ENCODE measurements at regions not wholly inside any gene's neighbourhood (a gene's known extent, or its start where the extent isn't known, plus 50 kb on each side); places are given as distances from the start of the nearest gene placed in this dataset.

DNA sequence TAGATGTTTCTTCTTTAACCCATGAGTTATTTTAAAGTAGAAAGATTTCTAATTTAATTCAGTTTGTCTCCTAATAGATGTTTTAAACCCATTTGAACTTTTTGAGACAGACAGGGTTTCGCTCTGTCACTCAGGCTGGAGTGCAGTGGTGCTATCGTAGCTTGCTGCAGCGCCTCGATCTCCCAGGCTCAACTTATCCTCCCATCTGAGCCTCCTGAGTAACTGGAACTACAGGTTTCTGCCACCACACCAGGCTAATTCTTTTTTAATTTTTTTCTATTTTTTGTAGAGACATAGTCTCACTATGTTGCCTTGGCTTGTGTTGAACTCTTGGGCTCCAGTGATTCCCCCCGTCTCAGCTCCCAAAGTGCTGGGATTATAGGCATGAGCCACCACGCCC lies 53.0 kb upstream of the RAB18 start:
- DNase-seq, result no peak

GRCh38 chr10:27450225-27450624 lies 53.9 kb upstream of the RAB18 start:
- DNase-seq, result no peak

DNA sequence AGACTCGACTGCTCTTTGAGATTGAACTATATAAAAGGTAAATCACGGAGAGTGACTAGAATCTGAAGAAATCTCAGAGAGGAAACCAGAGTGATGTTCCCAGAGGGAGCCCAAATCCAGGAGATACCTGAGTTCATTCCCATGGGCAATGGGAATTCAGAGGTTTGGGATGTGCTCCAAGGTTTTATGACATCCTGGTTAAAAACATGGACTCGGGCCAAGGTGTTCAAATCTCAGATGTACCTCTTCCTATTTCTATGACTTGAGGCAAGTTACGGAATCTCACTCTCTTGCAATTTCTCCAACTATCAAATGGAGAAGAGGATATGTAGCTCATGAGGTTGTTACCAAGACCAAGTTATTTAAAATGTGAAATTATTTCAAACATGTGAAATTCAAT lies 54.5 kb upstream of the RAB18 start:
- DNase-seq, result no peak

GRCh38 chr10:27448921-27449320 lies 55.2 kb upstream of the RAB18 start:
- no peak for DNase-seq

GRCh38 chr10:27447540-27447939 lies 56.6 kb upstream of the RAB18 start:
- DNase-seq, result peak in 1 of 5 experiments; percentile 29

GRCh38 chr10:27446091-27446918 lies 57.8 kb upstream of the RAB18 start:
- DNase-seq, result peak in 2 of 5 experiments; percentile 15 to 16

DNA sequence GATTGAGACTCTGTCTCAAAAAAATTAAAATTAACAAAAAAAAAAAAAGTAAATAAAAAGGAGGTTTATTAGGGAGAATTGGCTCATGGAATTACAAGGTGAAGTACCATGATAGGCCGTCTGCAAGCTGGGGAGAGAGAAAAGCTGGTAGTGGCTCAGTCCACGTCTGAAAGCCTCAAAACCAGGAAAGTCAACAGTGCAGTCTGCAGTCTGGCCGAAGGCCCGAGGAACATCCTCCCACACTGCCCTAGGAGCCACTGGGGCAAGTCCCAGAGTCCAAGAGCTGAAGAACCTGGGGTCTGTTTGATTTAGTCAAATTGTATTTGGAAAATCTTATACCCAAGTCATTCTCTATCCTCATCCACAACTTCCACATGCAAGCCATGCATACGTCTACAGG lies 59.0 kb upstream of the RAB18 start:
- DNase-seq, result no peak

DNA sequence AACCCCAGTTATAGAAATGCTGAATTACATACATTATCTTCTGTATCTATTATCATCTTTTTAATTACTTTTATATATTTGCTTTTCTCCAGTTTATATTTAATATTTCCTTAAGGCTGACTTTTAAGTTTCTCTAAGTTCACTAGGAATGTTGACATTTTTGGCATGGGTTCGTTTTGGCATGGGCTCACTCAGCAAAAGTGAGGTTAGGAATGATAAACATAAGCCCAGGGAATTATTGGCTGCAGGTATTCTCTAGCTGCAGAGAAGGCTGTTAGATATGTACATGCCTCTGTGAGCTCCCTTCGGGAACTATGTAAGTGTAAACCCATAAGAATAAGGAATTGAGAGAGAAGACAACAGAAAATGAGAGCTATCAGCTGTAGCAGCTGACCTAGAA lies 63.6 kb upstream of the RAB18 start:
- no peak for DNase-seq

DNA sequence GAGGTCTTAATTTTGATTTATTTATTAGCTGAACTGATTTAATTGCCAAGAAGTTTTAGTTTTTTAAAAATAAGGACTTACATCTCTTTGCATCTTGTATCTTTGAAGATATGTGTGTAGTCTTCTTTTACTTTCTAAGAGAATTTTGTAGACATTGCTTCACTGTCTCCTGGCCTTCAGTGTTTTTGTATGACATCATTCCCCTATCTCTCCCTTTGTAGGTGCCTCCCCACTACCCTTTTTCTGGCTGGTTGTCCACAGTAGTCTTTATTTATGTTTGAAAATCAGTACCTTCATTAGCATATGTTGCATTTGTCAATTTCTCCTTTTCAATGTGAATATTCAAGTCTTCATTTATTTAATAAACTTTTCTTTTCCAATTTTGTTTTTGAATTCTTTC lies 64.1 kb upstream of the RAB18 start:
- DNase-seq, result no peak

- no peak for DNase-seq
These were observed 65.0 kb upstream of the RAB18 start for GRCh38 chr10:27439101-27439500.

DNA sequence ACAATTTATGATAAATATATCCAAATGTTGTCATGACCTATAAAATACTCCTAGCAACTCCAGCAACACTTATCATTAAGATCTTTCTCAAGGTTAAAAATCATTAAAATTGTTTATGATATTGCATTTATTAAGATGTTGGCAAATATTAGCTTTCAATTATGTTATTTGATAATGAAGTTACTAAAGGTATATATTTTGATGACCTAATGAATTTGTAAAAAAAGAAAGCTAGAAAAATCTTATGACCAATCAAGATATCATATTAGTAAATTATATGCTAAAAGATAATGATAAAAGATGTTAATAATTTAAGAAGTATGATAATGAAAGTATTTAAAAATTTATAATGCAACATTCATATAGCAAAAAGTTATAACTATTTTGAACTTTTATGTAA lies 66.3 kb upstream of the RAB18 start:
- no peak for DNase-seq

GRCh38 chr10:27436710-27437109 lies 67.4 kb upstream of the RAB18 start:
- no peak for DNase-seq

GRCh38 chr10:27433976-27434375 lies 70.1 kb upstream of the RAB18 start:
- no peak for DNase-seq

DNA sequence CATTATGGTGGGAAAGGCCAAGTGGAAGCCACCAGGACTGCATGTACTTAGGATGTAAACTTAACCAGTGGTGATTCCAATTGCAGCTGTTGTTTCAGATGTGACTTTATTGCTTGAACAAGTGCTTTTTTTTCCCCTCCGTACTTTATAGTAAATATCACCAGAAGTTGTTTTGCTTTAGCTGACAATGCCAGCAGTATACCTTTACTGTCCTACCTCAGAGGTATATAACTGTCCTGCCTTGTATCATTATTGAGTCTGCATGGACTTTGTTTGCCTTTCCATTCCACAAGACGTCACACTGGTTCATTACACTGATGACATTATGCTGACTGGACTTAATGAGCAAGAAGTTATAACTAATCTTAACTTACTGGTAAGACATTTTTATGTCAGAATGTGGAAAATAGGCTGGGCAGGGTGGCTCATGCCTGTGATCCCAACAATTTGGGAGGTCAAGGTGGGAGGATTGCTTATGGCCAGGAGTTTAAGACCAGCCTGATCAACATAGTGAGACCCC lies 77.1 kb upstream of the RAB18 start:
- DNase-seq, result no peak

GRCh38 chr10:27413831-27414348 lies 90.2 kb upstream of the RAB18 start:
- no peak for DNase-seq

DNA sequence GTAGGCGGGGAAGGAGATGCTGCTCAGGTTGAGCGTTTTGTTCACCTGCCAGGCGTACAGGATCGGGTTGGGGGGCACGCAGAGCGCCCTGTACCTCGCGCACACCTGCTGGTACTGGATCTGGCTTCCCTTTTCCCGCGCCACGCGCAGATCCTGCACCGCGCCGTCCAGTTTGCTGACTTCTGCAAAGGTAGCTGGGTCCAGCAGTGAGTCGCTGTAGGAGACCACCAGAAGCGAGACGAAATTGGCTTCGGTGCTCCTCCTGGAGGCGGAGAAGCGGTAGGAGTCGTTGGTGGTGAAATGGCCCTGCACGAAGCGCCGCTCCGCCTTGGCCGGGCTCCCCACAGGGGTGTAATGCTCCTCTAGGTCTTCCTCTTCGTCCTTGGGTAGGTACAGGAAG lies 90.7 kb upstream of the RAB18 start:
- DNase-seq, result no peak

DNA sequence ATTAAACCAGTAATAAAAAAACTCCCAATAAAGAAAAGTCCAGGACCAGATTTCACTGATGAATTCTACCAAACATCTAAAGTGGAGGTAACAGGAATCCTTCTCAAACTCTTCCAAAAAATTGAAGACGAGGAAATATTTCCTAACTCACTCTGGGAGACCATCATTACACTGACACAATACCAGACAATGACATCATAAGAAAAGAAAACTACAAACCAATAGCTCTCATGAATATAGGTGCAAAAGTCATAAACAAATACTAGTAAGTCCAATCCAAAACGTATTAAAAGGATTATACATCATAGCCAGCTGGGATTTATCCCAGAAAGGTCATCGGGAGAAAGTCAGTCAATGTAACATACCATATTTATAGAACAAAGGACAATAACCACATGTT lies 94.0 kb upstream of the RAB18 start:
- no peak for DNase-seq

DNA sequence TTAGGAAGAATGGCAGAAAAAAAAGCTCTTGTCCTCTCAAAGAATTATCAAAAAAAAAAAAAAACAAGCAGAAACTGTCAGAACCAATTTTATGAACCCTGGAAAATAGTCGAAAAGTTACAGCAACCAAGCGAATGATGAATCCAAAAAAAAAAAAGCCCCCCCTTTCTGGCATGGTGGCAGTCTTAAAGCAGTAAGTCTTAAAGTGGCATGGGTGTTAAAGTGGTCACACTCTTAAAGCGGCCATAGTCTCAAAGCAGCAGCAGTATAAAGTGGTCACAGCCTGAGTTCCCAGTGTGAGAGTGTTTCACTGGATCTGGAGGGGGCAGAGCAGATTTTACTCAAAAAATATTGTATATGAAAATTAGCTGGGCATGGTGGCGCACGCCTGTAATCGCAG lies 96.8 kb upstream of the RAB18 start:
- no peak for DNase-seq

DNA sequence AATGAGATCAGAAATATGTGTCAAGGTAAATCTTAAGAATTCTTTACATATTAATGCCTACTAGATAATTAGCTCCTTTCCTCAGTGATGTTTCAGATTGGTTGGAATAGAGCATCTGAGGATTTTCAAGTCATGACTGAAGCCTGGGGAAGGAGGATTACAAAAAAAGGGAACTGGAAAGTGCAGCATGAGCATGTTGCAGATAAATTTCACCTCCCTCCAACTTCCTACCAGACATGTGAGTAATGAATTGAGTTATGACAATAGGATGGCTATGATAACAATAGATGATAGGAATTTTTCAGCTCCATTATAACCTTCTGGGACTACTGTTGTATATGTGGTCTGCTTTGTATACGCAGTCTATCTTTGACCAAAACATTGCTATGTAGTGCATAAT lies 104.2 kb upstream of the RAB18 start:
- DNase-seq, result no peak

- no peak for DNase-seq
These were observed 110.1 kb upstream of the RAB18 start for GRCh38 chr10:27393961-27394360.

- no peak for DNase-seq
These were observed 111.5 kb upstream of the RAB18 start for GRCh38 chr10:27392606-27393005.

GRCh38 chr10:27391916-27392315 lies 112.2 kb upstream of the RAB18 start:
- no peak for DNase-seq

DNA sequence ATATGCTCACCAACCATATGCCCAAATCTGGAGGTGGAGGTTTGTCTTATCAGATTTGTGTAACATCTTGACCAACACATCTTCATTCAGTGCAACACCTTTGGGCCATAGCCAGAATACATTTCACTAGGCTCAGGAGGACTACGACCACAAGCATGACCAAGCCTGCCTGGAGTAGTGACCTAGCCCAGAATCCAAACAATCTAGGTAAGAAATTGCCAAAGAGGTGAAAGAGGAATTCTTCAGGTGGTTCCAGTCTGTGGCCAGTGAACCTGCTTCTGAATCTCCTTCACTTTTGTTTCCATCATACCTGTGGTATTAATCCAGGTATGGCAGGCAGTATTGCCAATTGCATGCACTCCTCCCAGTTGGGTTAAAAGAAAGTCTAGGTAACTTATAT lies 112.8 kb upstream of the RAB18 start:
- no peak for DNase-seq

DNA sequence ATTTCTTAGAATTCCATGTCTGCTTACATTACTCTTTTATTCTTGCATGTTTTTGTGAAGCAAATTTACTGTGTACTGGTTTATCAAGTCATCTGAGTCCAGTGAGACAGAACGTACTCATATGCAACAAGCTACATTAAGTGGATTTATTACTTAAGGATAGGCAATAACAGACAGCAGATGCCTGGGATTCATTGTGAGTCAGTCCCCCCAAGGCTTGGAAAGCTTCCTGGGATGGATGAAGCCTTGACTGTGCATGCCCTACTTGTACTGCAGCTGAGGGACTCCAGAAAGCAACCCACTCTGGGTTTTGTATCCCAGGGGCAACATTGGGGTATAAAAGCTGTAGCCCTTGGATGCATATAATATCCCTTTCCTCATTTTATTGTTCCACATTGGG lies 113.4 kb upstream of the RAB18 start:
- DNase-seq, result no peak

Measured in T-helper 2 cell (primary cell).